ENCODE measurements at regions not wholly inside any gene's neighbourhood (a gene's known extent, or its start where the extent isn't known, plus 50 kb on each side); places are given as distances from the start of the nearest gene placed in this dataset.
A peak's percentile ranks its signal among the peaks of the same experiment; 100 is the strongest.

- peak; percentile 17 for DNase-seq
- Histone ChIP-seq H3K4me1 (no peaks in the 10 kb centered on the region), H3K4me3 (no peak overlapping the region), H3K27ac (no peak overlapping the region), H3K27me3 (peaks cover 0 to 15% (median 0%) of the 10 kb centered on the region in 3 donors), H3K36me3 (no peaks in the 10 kb centered on the region), H3K9me3 (no peaks in the 10 kb centered on the region)
- intact Hi-C loops (cut with DNase I): no loop called here
- 86 to 88% methylated on average over 9 of the region's 9 CpGs for WGBS, 2 donors
- TF ChIP-seq CTCF (IDR thresholded peaks at IDR 0.05): no peak
- no peak for TF ChIP-seq POLR2A (IDR thresholded peaks at IDR 0.05)
- no peak for TF ChIP-seq EP300 (IDR thresholded peaks at IDR 0.05)
- TF ChIP-seq POLR2AphosphoS5 (IDR thresholded peaks at IDR 0.05): no peak
Observed at GRCh38 chr16:85998171-85998867, 99.4 kb downstream of the IRF8 start.

- Histone ChIP-seq H3K27ac (no peak overlapping the region), H3K27me3 (peaks cover 0 to 14% (median 0%) of the 10 kb centered on the region in 3 donors), H3K4me3 (no peak overlapping the region), H3K4me1 (no peaks in the 10 kb centered on the region), H3K9me3 (no peaks in the 10 kb centered on the region), H3K36me3 (no peaks in the 10 kb centered on the region)
- DNase-seq: peak; percentile 13
- intact Hi-C loops (cut with DNase I): no loop called here
- TF ChIP-seq EP300 (IDR thresholded peaks at IDR 0.05) (no peak), POLR2A (IDR thresholded peaks at IDR 0.05) (no peak)
- 48 to 56% methylated on average over 8 of the region's 8 CpGs for WGBS, 2 donors
Observed at GRCh38 chr16:85998868-85999729, 100.1 kb downstream of the IRF8 start.

- 96 to 98% methylated on average over 4 of the region's 4 CpGs for WGBS, 2 donors
- H3K4me1 ChIP-seq: no peaks in the 10 kb centered on the region
- intact Hi-C loops (cut with DNase I): no loop called here
- H3K9me3 ChIP-seq: no peaks in the 10 kb centered on the region
- H3K4me3 ChIP-seq: no peak overlapping the region
- peak; percentile 55 for DNase-seq
- TF ChIP-seq EP300 (IDR thresholded peaks at IDR 0.05): no peak
- TF ChIP-seq POLR2A (IDR thresholded peaks at IDR 0.05): no peak
- TF ChIP-seq CTCF (IDR thresholded peaks at IDR 0.05): no peak
- no peak for TF ChIP-seq POLR2AphosphoS5 (IDR thresholded peaks at IDR 0.05)
- H3K27ac ChIP-seq: no peak overlapping the region
- peaks cover 0 to 17% (median 0%) of the 10 kb centered on the region in 3 donors for H3K27me3 ChIP-seq
- no peaks in the 10 kb centered on the region for H3K36me3 ChIP-seq
Observed at GRCh38 chr16:85999778-86000177, 100.8 kb downstream of the IRF8 start.

DNA sequence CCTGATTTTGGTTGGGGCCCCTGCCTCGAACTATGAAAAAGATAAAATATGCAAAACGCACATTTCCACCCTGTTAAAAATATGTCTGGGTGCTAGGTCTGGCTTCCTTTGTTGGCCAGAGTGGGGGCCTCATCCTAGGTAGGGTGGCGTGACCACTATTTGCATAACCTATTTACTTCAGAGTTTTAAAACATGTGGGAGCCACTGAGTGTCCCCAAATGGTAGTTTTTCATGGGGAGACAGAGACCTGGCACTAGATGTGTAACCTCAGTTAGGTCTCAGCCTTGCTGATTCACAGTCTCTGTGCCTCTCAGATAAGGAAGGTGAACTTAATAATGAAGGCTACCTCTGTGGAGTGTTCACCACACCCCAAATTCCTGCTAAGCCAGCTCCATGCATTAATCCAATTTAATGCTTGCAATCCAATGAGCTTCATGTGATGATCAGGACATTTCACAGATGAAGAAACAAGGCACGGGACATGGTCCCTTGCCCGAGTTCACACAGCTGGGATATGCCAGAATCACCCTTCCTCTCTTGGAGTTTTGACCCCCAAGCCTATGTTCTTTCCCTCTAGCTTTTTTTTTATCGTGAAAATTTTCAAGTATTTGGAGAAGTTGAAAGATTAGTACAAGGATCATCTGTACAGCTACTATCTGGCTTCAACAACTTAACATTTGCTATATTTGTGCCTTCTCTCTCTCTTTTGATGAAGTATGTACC lies 103.4 kb downstream of the IRF8 start:
- no peak for TF ChIP-seq POLR2AphosphoS5 (IDR thresholded peaks at IDR 0.05)
- no peak for TF ChIP-seq POLR2A (IDR thresholded peaks at IDR 0.05)
- TF ChIP-seq EP300 (IDR thresholded peaks at IDR 0.05): no peak
- TF ChIP-seq CTCF (IDR thresholded peaks at IDR 0.05): no peak
- H3K4me3 ChIP-seq: no peak overlapping the region
- no peaks in the 10 kb centered on the region for H3K36me3 ChIP-seq
- H3K27ac ChIP-seq: no peak overlapping the region
- H3K9me3 ChIP-seq: no peaks in the 10 kb centered on the region
- WGBS, 2 donors: 82 to 94% methylated on average over 6 of the region's 6 CpGs
- intact Hi-C loops (cut with DNase I): no loop called here
- H3K4me1 ChIP-seq: no peaks in the 10 kb centered on the region
- H3K27me3 ChIP-seq: peaks cover 0 to 7% (median 0%) of the 10 kb centered on the region in 3 donors
- DNase-seq: peak; percentile 4

GRCh38 chr16:86007524-86007923 lies 108.6 kb downstream of the IRF8 start:
- peaks cover 0 to 10% (median 0%) of the 10 kb centered on the region in 3 donors for H3K27me3 ChIP-seq
- no peak for DNase-seq
- no peaks in the 10 kb centered on the region for H3K36me3 ChIP-seq
- TF ChIP-seq EP300 (IDR thresholded peaks at IDR 0.05): no peak
- no peak for TF ChIP-seq POLR2AphosphoS5 (IDR thresholded peaks at IDR 0.05)
- TF ChIP-seq CTCF (IDR thresholded peaks at IDR 0.05): no peak
- TF ChIP-seq POLR2A (IDR thresholded peaks at IDR 0.05): no peak
- no peak overlapping the region for H3K27ac ChIP-seq
- intact Hi-C loops (cut with DNase I): no loop called here
- H3K9me3 ChIP-seq: no peaks in the 10 kb centered on the region
- H3K4me3 ChIP-seq: no peak overlapping the region
- H3K4me1 ChIP-seq: no peaks in the 10 kb centered on the region
- 72 to 85% methylated on average over 3 of the region's 3 CpGs for WGBS, 2 donors

Measured in sigmoid colon (tissue), 6 donors.